MCF 10A (cell line): ENCODE measurements at regions not wholly inside any gene's neighbourhood (a gene's known extent, or its start where the extent isn't known, plus 50 kb on each side); places are given as distances from the start of the nearest gene placed in this dataset.
A peak's percentile ranks its signal among the peaks of the same experiment; 100 is the strongest.

Source experiments
- BruUV-seq: library from RNA; stranded (reverse); fragments of 400-500 nt; replicated peaks from 2 replicates; lab custom pipeline; 2021; lab: Mats Ljungman, UMichigan
- CTCF ChIA-PET: fragments of 300-600 bp; sonication (Branson Sonifier 250); formaldehyde crosslinking; extraction: SDS; loops from one replicate; lab custom pipeline; 2021; ENCODE audit warnings: antibody characterized with exemption, inconsistent platforms; lab: Yijun Ruan, JAX
- POLR2A ChIA-PET: fragments of 300-600, 350-650 bp; sonication (Branson Sonifier 250); formaldehyde crosslinking; extraction: SDS; loops from one replicate; lab custom pipeline; 2020; ENCODE audit warnings: antibody characterized with exemption, inconsistent platforms; lab: Yijun Ruan, JAX
- DNase-seq: peaks from one replicate; pipeline ENCODE4 v3.0.0-alpha.2; 2018; ENCODE audit not compliant: unreplicated experiment
- H3K27ac Mint-ChIP-seq: one replicate; pipeline ENCODE4 v1.8.0; 2022; ENCODE audit warnings: mild to moderate bottlenecking, low read depth, mixed read lengths; ENCODE audit not compliant: unreplicated experiment
- H3K27me3 Mint-ChIP-seq: one replicate; pipeline ENCODE4 v1.8.0; 2022; ENCODE audit warnings: mixed read lengths; ENCODE audit not compliant: insufficient read depth, unreplicated experiment
- H3K36me3 Mint-ChIP-seq: one replicate; pipeline ENCODE4 v1.8.0; 2022; ENCODE audit warnings: mild to moderate bottlenecking, moderate library complexity, mixed read lengths; ENCODE audit not compliant: insufficient read depth, unreplicated experiment
- H3K4me1 Mint-ChIP-seq: one replicate; pipeline ENCODE4 v1.8.0; 2022; ENCODE audit warnings: mixed read lengths; ENCODE audit not compliant: insufficient read depth, unreplicated experiment
- H3K4me3 Mint-ChIP-seq: one replicate; pipeline ENCODE4 v1.8.0; 2022; ENCODE audit warnings: mild to moderate bottlenecking, moderate library complexity, mixed read lengths; ENCODE audit not compliant: unreplicated experiment
- H3K9me3 Mint-ChIP-seq: one replicate; pipeline ENCODE4 v1.8.0; 2022; ENCODE audit warnings: mixed read lengths; ENCODE audit not compliant: unreplicated experiment
- intact Hi-C: fragments of 100-400 bp; cut with micrococcal nuclease; formaldehyde crosslinking; loops from 2 replicates; pipeline ENCODE4 v1.14.1; 2022
- TF ChIP-seq, protein P1 (sequence below): fragments of 200-600 bp; IDR thresholded peaks from one replicate; pipeline ENCODE4 v1.8.0; 2022; ENCODE audit warnings: antibody characterized with exemption, mild to moderate bottlenecking; ENCODE audit not compliant: unreplicated experiment

- H3K9me3 Mint-ChIP-seq: no peaks in the 10 kb centered on the region
- no peaks in the 10 kb centered on the region for H3K4me1 Mint-ChIP-seq
- TF ChIP-seq, protein P1, sequence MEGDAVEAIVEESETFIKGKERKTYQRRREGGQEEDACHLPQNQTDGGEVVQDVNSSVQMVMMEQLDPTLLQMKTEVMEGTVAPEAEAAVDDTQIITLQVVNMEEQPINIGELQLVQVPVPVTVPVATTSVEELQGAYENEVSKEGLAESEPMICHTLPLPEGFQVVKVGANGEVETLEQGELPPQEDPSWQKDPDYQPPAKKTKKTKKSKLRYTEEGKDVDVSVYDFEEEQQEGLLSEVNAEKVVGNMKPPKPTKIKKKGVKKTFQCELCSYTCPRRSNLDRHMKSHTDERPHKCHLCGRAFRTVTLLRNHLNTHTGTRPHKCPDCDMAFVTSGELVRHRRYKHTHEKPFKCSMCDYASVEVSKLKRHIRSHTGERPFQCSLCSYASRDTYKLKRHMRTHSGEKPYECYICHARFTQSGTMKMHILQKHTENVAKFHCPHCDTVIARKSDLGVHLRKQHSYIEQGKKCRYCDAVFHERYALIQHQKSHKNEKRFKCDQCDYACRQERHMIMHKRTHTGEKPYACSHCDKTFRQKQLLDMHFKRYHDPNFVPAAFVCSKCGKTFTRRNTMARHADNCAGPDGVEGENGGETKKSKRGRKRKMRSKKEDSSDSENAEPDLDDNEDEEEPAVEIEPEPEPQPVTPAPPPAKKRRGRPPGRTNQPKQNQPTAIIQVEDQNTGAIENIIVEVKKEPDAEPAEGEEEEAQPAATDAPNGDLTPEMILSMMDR: no peak
- ChIA-PET CTCF (interaction anchor here (0.8 kb wide), 1 partner anchor 19 kb away, joined by 3 read pairs; no protein-coding TSS in a partner anchor), POLR2A (no interaction called here)
- intact Hi-C loops: no loop called here
- no peaks in the 10 kb centered on the region for H3K27me3 Mint-ChIP-seq
- peak; percentile 9 for DNase-seq
- no TSS peak for BruUV-seq
- no peaks in the 10 kb centered on the region for H3K36me3 Mint-ChIP-seq
- no peak overlapping the region for H3K4me3 Mint-ChIP-seq
- no peak overlapping the region for H3K27ac Mint-ChIP-seq
These were observed 152.4 kb upstream of the CELF2 start for GRCh38 chr10:10865303-10865702.

DNA sequence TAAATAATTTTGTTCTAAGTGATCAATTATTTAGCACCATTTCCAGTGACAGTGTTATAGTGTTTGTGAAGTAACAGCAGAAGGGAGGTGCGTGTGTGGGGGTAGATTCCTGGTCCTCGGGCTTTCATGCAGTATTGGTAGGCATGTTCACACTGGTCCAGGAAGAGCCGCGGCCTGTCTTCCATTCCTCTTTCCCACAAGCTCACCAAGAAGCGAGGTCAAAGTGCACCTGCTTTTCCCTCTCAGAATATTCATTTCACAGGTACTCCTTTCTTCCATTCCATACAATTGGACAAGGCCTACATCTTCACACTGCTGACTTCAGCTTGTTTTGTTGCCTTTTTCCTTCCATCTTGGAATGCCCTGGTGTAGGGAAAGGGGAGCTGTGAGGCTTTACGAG lies 151.8 kb upstream of the CELF2 start:
- intact Hi-C loops: no loop called here
- H3K9me3 Mint-ChIP-seq: no peaks in the 10 kb centered on the region
- CTCF ChIA-PET: interaction anchor here (0.6 to 0.8 kb wide), 3 partner anchors 19 to 928 kb away, joined by 3 to 7 read pairs (median 4); no protein-coding TSS in a partner anchor
- no peaks in the 10 kb centered on the region for H3K4me1 Mint-ChIP-seq
- BruUV-seq: no TSS peak
- H3K27ac Mint-ChIP-seq: no peak overlapping the region
- DNase-seq: peak; percentile 19
- no peak overlapping the region for H3K4me3 Mint-ChIP-seq
- POLR2A ChIA-PET: no interaction called here
- H3K27me3 Mint-ChIP-seq: no peaks in the 10 kb centered on the region
- TF ChIP-seq, protein P1: no peak
- H3K36me3 Mint-ChIP-seq: no peaks in the 10 kb centered on the region

DNA sequence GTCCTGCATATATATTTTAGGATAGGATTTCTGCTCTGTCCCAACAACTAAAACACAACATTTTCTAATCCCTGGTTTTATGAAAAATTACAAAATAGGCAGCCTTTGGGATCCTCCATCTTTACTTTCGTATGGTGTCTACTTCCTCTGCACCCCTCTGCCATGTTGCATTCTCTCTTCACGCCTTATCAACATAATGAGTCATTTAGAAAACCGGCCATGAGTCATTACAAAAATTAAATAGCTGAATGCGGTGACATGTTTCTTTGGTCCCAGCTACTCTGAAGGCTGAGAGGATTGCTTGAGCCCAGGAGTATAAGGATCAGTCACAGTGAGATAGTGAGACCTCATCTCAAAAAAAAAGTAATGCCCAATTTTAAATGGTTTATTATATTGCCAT lies 148.1 kb upstream of the CELF2 start:
- Mint-ChIP-seq H3K4me1 (no peaks in the 10 kb centered on the region), H3K9me3 (no peaks in the 10 kb centered on the region), H3K36me3 (no peaks in the 10 kb centered on the region), H3K27me3 (no peaks in the 10 kb centered on the region), H3K4me3 (no peak overlapping the region), H3K27ac (no peak overlapping the region)
- POLR2A ChIA-PET: interaction anchor here (0.6 kb wide), 1 partner anchor 153 kb away, joined by 4 read pairs; no protein-coding TSS in a partner anchor
- CTCF ChIA-PET: no interaction called here
- intact Hi-C loops: no loop called here
- DNase-seq: peak; percentile 28
- no TSS peak for BruUV-seq
- TF ChIP-seq, protein P1: no peak

DNA sequence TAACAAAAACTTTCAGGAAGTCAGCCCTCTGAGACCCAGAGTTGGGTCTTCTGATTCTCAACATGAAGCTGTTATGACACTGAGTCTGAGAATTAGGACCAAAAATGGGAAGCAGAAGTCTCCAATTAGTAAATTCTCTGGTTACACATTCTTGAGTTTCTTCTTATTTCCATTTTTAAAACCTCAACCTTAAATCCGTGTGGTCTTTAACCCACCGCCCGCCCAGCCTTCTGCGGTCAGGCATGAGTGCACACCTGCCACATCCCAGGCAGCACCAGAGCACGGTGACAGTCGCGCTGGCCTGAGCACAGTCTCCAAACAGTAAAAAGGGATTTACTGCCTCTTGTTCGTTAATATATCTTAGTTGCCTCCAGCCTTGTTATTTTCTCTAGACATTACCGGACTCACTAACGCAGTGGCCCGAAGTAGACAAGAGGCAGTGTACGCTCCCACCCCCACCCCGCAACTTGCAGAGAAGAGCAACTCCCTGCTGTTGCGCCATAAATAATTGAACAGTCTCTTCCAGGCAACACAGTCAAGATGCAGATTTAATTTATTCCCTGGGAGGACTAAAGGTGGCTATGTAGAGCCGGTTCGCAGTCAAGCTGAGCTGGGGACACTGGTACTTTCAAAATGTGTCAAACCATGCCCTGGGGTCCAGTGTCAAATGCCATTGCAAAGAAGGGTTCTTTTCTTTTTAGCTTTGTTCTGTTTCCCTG lies 147.0 kb upstream of the CELF2 start:
- TF ChIP-seq, protein P1: no peak
- Mint-ChIP-seq H3K9me3 (no peaks in the 10 kb centered on the region), H3K36me3 (no peaks in the 10 kb centered on the region), H3K27ac (no peak overlapping the region), H3K27me3 (no peaks in the 10 kb centered on the region), H3K4me1 (no peaks in the 10 kb centered on the region), H3K4me3 (no peak overlapping the region)
- no TSS peak for BruUV-seq
- no peak for DNase-seq
- POLR2A ChIA-PET: interaction anchor here (0.7 kb wide), 2 partner anchors 14 to 730 kb away, joined by 3 read pairs; no protein-coding TSS in a partner anchor
- intact Hi-C loops: no loop called here
- CTCF ChIA-PET: no interaction called here
